Activated effector memory CD4-positive, alpha-beta T cell treated with anti-CD3 and anti-CD28 coated beads, Interleukin-2, amount 50 U/mL, for 16 hours (primary cell): ENCODE measurements at regions not wholly inside any gene's neighbourhood (a gene's known extent, or its start where the extent isn't known, plus 50 kb on each side); places are given as distances from the start of the nearest gene placed in this dataset.
"Not testable (repeated sequence)": the region's sequence is repeated elsewhere in the genome, so short reads cannot be mapped to it uniquely, and the experiment has no call there.

Experiments
- DNase-seq: peaks from one replicate; pipeline ENCODE4 v3.0.0-alpha.2; 2020

GRCh38 chr9:22508354-22508753 is 61.7 kb downstream of the DMRTA1 start:
- not testable (repeated sequence) for DNase-seq

GRCh38 chr9:22508790-22509189 is 62.2 kb downstream of the DMRTA1 start:
- DNase-seq = no peak

GRCh38 chr9:22512495-22512894 is 65.9 kb downstream of the DMRTA1 start:
- DNase-seq = no peak

- DNase-seq = no peak
Measured at GRCh38 chr9:22514871-22515270, 68.2 kb downstream of the DMRTA1 start.

DNA sequence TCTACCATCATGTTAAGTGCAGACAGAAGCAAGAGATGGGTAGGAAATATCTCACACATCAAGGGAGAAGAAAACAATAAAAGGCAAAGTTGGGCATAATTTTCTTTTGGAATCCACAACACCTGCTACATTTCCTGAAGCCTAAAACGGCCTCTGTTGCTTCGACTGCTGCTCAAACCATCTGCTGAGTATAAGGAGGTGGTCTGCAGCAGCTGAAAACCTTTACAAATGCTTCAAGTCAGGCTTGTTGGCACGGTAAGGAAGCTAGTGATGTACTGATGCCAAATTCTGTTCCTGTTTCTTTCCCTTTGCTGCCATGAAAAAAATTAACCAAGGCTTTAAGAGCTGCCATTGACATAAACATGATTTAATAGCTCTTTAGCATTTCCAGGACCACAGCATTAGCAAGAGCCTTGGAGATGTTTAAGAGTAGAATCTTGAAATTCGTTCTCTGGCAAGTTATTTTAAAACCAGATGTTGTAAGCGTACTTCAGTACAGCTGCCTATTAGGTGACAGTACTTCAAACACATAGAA is 75.6 kb downstream of the DMRTA1 start:
- DNase-seq = no peak

DNA sequence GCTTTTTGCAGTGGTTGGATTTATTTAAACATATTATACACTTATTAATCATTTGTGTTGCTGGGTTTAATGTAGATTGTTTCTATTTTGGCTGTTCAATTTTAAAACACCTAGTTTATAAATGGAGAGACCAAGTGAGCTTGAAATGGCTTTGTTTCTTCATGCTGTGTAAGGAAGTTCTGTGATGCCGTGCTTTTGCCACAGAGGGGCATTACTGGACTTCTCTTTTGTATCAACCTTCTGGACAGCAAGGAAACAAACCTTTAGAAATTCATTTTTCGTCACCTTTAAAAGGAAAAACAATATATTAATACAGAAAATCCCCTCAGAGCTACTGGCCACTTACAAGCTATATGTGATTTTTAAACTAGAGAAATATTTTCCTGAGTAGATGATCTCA is 81.9 kb downstream of the DMRTA1 start:
- no peak for DNase-seq

DNA sequence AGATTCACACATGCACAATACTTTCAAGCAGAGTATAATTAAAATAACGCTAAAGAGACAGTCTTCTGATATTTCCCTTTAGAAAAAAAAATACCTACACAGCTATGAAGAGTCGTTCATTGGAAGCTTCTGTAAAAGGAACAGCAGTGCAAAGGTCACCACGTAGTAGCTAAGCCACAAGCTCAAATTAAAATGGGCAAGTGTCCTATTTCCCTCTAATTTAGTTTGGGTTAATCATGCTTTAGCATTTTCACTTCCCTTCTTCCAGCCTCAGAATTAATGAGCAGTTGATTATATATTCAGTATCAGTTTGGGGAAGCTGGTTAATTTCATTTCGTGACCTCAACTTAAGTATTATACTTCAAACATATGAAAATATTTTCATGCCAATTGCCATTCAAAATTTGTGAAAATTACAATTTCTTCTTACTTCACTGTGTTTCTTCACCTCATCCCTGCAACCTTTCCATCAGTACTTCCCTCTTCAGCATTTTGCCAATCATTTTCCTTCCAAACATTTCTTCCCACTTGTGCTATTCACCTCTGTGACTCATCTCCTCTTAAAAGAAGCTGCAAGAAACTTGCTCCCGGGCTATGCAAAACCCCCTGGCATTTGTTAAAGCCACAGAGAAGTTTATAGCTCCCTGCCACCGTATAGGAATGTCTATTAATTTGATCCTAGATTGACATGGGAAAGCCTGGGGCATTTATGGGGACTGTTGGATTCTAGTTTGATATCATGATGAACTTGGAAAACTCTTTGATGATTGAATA is 83.0 kb downstream of the DMRTA1 start:
- DNase-seq = no peak

DNA sequence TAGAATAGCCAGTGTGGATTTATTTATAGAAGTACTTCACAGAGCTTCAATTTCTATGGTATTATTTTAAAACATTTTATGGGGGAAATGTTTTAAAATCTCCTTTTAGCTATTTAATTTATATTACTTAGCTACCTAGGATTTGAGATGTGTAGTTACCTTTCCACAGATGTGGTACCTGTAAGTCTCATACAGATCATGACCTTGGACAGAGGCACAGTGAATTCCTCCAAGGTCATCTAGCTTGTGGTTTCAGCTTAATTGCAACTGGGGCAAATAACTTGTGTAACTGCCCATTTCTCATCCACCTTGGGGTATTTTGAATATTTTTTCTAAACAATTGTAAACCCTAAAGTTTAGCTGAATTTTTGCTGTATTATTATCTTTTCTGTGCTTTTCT is 89.2 kb downstream of the DMRTA1 start:
- no peak for DNase-seq

DNA sequence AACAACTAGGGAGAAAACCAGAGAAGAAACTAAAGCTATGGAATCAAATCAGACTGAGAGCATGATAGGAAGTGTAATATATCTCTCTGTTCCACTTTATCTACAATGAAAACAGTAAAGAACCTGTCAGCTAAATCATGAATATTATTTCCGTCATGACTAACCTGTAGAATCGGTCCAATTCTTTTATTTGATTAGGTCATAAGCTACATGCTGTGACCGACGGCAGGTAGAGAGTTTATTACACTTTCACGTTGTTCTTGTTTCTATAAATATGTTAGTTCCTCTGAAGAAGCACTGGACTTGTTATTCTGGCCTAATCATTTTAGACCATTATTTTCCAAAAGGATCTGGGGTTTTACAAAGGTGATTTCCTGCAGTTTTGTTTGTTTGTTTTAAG is 91.1 kb downstream of the DMRTA1 start:
- no peak for DNase-seq

DNA sequence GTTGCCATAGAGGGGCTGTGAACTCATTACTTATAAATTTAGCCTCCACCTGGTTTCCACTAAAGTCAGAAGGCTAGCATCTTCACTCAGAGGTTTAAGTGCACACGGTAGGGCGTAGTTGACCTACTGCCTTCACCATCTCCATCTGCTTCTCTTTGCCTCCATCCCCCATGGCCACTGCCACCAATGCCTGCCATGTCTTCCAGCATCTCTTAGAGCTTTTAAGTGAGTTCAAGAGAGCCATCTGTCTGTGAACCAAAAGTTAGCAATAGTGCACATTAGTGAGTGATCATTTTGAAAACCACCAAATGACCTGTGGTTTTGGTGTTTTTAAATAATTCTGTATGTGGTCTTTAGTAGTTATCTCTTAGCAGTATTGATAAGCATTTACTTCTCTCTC is 102.0 kb downstream of the DMRTA1 start:
- DNase-seq = no peak

GRCh38 chr9:22574740-22575139 is 128.1 kb downstream of the DMRTA1 start:
- no peak for DNase-seq

DNA sequence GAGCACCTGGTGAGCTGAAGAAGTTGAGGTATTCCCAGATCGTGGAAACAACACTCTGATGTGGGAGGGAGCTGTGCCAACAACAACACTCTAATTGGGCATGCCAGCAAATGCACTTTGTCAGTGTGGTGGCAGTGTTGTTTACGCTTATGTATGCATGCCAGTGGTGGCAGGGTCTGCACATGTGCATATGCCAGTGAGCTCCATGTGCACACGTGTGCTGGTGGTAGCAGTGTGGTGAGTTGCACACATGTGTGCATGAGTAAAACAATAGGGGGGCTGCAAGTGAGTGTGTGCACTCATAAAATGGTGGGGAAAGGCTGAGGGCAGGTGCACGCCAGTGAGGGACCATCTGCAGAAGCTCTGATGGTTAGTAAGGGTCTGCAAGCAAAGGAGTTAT is 134.2 kb downstream of the DMRTA1 start:
- no peak for DNase-seq

GRCh38 chr9:22582221-22582620 is 135.6 kb downstream of the DMRTA1 start:
- no peak for DNase-seq

- DNase-seq = no peak
Measured at GRCh38 chr9:22588918-22589317, 142.3 kb downstream of the DMRTA1 start.

DNA sequence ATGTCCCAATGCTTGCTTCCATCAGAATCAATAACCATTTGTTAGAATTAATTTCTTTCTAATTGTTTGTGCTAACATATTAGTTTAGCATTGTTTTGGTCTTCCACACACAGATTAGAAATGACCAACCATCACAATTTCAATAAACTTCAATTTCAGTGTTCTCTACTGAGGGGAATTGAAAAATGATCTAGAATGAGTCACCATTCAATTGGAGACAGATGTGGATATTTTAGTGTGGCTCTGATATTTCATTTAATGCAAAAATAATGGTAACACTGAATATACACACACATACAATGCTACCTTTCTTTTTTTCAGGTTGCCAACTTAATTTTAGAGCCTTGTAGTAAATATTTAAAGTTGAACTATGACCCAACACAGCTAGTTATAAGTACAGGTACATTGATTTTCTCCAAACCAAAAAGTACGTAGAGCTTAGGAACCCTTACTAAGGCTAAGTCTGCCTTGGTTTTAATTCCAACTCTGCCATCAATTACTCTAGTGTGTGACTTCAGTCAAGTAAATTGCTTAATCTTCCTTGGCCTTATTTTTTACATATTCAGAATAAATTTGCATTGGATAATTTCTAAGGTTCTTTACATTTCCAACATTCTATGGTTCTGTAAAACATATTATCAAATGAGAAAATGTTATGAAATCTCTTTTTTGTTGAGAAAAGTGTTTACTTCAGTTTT is 143.9 kb downstream of the DMRTA1 start:
- no peak for DNase-seq

- no peak for DNase-seq
Measured at GRCh38 chr9:22595805-22596204, 149.2 kb downstream of the DMRTA1 start.

- no peak for DNase-seq
Measured at GRCh38 chr9:22617156-22617555, 170.5 kb downstream of the DMRTA1 start.

GRCh38 chr9:22622815-22623214 is 176.2 kb downstream of the DMRTA1 start:
- DNase-seq = no peak

DNA sequence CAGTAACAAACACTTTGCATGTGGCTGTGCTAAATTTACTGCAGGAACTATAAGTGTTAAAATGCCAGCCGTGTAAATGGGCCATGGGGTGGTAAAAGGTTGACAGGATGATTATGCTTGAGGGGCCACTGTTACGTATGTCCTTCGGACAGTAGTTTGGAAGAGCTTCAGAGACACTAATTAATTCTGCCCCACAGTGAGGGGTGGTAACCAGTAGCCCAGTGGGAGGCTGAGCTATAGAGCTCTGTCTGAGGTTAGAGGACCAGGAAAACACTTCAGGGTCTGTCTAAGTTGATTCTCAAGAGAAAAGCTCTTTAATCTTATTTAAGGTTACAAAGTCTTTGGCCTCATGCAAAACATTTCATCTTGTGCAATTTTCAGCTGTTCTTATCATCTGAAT is 176.6 kb downstream of the DMRTA1 start:
- no peak for DNase-seq

GRCh38 chr9:22625540-22625939 is 178.9 kb downstream of the DMRTA1 start:
- DNase-seq = no peak

DNA sequence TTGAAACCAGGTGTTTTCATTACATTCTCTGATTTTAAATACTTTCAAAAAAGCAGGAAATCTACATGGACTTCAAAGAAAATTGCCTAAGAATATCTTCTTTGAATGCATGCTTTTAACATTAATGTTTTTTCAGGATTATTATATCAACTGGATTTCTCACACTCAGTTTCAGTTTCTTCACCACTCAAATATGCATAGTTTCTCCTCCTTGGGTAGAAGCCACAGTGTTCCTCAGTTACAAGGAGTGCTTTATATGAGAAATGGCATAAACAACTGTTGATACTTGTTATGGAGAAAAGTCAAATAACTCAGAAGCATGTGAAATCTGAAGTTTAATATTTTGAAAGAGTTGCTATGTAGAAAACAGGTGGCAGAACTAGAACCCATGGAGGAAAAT is 196.9 kb downstream of the DMRTA1 start:
- no peak for DNase-seq

DNA sequence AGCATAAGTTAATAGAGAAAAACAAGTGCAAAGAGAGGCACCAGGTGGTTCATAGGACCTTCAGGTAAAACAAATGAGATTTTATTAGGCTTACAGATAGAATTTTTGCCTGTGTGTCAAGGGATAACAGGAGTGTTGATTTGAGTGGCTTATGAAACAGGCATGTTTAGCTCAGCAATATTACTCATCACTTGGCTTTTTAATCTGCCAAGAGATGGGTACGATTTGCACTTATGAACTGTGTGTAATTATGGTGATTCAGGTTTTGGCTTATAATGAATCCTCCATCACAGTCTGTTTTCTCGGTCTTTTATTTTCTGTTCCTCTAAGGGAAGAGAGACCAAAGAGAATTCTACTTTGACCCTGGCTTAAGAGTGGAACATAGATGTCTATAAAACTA is 199.3 kb downstream of the DMRTA1 start:
- DNase-seq = no peak

- no peak for DNase-seq
Measured at GRCh38 chr9:22649384-22649783, 202.8 kb downstream of the DMRTA1 start.

DNA sequence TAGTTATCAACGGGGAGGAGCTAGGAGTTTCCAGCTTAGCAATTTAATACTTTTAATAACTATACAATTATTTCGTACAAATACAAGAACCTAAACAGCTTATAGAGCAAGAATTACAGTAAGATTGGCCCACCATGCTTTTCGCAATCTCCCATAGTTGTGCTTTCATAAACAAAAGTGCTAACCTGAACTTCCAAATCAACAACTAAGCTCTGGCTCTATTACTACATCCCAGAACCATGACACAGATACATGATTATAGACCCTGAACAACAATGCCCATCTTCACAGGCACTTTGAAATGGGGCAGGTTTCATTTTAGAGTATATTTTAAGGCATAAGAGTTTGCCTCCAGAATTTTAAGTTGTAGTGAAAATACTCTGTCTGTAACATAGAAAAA is 203.5 kb downstream of the DMRTA1 start:
- no peak for DNase-seq
